Lower lobe of right lung (tissue), 2 donors: ENCODE measurements at regions not wholly inside any gene's neighbourhood (a gene's known extent, or its start where the extent isn't known, plus 50 kb on each side); places are given as distances from the start of the nearest gene placed in this dataset.

Source experiments
- ATAC-seq, 2 donors: fragments of 200-7000 bp; cut with Tn5 transposase; one replicate each; pipeline ENCODE4 v1.9.1; 2020 to 2022; ENCODE audit warnings: mild to moderate bottlenecking in 2 of 2, moderate library complexity in 2 of 2
- DNase-seq: peaks from one replicate; pipeline ENCODE4 v3.0.0-alpha.2; 2020
- H3K27ac ChIP-seq: fragments of 200-600 bp; one replicate; pipeline ENCODE4 v1.8.0; 2022
- H3K27me3 ChIP-seq: fragments of 200-600 bp; one replicate; pipeline ENCODE4 v1.8.0; 2022; ENCODE audit warnings: low read depth
- H3K36me3 ChIP-seq: fragments of 200-600 bp; one replicate; pipeline ENCODE4 v1.8.0; 2022; ENCODE audit warnings: mild to moderate bottlenecking
- H3K4me1 ChIP-seq: fragments of 200-600 bp; one replicate; pipeline ENCODE4 v1.8.0; 2022
- H3K4me3 ChIP-seq: fragments of 200-600 bp; one replicate; pipeline ENCODE4 v1.8.0; 2022; ENCODE audit warnings: mild to moderate bottlenecking
- H3K9me3 ChIP-seq: fragments of 200-600 bp; one replicate; pipeline ENCODE4 v1.8.0; 2022
- intact Hi-C: fragments of 100-400 bp; cut with DNase I; formaldehyde crosslinking; loops from one replicate; pipeline ENCODE4 v1.11.0; 2022
- TF ChIP-seq, protein P1 (sequence below): fragments of 200-600 bp; IDR thresholded peaks from one replicate; pipeline ENCODE4 v1.8.0; 2022; ENCODE audit warnings: antibody characterized with exemption, mild to moderate bottlenecking
- donor health status: DM: no; HTN: yes; CAD: no; lungs with severe emphysema.

DNA sequence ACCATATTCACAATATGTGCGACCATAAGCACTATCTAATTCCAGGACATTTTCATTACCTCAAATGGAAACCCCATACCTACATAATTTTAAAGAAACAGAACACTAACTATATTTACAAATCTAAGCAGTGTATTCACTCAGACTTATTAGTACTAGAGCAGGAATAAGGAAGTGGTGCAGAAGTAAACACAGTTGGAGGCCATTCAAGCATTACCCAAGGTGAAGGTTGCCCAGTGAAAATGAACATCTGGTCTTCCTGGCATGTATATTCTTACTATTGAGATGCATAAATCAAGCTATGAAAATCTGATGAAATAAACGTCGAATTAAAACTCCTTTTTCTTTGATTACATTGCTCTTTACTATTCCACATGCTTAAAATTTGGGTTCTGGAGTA is 78.9 kb upstream of the TTC14 start:
- Histone ChIP-seq H3K27me3 (no peaks in the 10 kb centered on the region), H3K27ac (no peak overlapping the region), H3K9me3 (no peaks in the 10 kb centered on the region), H3K4me1 (no peaks in the 10 kb centered on the region), H3K36me3 (no peaks in the 10 kb centered on the region), H3K4me3 (no peak overlapping the region)
- no peak for DNase-seq
- TF ChIP-seq, protein P1, sequence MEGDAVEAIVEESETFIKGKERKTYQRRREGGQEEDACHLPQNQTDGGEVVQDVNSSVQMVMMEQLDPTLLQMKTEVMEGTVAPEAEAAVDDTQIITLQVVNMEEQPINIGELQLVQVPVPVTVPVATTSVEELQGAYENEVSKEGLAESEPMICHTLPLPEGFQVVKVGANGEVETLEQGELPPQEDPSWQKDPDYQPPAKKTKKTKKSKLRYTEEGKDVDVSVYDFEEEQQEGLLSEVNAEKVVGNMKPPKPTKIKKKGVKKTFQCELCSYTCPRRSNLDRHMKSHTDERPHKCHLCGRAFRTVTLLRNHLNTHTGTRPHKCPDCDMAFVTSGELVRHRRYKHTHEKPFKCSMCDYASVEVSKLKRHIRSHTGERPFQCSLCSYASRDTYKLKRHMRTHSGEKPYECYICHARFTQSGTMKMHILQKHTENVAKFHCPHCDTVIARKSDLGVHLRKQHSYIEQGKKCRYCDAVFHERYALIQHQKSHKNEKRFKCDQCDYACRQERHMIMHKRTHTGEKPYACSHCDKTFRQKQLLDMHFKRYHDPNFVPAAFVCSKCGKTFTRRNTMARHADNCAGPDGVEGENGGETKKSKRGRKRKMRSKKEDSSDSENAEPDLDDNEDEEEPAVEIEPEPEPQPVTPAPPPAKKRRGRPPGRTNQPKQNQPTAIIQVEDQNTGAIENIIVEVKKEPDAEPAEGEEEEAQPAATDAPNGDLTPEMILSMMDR: no peak
- intact Hi-C loops: no loop called here
- no peak for ATAC-seq

DNA sequence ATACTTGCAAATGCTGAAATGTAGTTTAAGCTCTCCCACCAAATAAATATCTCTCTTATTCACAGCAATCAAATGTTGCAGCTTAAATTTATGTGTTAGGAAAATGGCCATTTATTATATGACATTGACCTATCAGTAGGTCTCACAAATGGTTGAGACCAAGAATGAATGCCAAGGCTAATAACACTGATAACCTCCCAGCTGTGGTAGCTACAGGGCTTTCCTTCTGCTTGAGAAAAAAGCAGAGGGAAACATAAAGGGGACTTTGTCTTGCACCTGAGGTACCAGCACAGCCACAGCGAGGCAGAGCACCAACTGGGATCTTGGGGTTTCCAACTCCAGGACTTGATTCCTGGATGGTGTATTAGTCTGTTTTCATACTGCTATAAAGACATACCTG is 73.1 kb upstream of the TTC14 start:
- H3K36me3 ChIP-seq: no peaks in the 10 kb centered on the region
- H3K27me3 ChIP-seq: no peaks in the 10 kb centered on the region
- TF ChIP-seq, protein P1: no peak
- H3K4me3 ChIP-seq: no peak overlapping the region
- no peaks in the 10 kb centered on the region for H3K9me3 ChIP-seq
- DNase-seq: no peak
- ATAC-seq: no peak
- intact Hi-C loops: no loop called here
- H3K27ac ChIP-seq: no peak overlapping the region
- H3K4me1 ChIP-seq: no peaks in the 10 kb centered on the region

DNA sequence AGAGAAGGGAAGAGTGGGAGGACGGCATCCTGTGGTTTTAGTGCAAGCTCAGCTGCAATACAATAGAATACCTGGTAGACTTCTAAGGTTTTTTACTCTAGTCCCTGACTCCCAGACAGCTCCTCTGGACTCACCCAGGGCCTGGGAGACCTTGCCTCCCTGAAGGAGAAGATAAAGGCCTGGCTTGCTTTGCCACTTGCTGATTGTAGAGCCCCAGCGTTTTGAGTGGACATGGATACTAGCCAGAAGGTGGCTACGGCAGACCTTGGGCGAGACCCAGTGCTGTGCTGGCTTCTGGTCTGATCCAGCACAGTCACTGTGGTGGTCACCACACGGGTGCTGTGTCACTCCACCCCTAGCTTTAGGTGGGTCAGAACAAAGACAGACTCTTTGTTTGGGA is 72.2 kb upstream of the TTC14 start:
- TF ChIP-seq, protein P1: no peak
- no peak for ATAC-seq
- intact Hi-C loops: no loop called here
- Histone ChIP-seq H3K36me3 (no peaks in the 10 kb centered on the region), H3K27ac (no peak overlapping the region), H3K27me3 (no peaks in the 10 kb centered on the region), H3K4me1 (no peaks in the 10 kb centered on the region), H3K9me3 (no peaks in the 10 kb centered on the region), H3K4me3 (no peak overlapping the region)
- no peak for DNase-seq

DNA sequence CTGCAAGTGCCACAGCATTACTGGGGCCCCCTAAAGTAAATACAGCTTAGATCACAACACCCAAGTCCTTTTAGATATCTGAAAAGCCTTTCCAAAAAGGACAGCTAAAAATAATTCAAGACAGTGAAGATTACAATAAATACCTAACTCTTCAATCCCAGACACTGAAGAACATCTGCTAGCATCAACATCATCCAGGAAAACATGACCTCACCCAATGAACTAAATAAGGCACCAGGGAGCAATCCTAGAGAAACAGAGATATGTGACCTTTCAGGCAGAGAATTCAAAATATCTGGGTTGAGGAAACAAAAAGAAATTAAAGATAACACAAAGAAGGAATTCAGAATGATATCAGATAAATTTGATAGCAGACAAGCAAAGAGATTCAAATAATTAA is 71.7 kb upstream of the TTC14 start:
- Histone ChIP-seq H3K4me3 (no peak overlapping the region), H3K27ac (no peak overlapping the region), H3K36me3 (no peaks in the 10 kb centered on the region), H3K4me1 (no peaks in the 10 kb centered on the region), H3K27me3 (no peaks in the 10 kb centered on the region), H3K9me3 (no peaks in the 10 kb centered on the region)
- no peak for DNase-seq
- no peak for ATAC-seq
- TF ChIP-seq, protein P1: no peak
- intact Hi-C loops: no loop called here

DNA sequence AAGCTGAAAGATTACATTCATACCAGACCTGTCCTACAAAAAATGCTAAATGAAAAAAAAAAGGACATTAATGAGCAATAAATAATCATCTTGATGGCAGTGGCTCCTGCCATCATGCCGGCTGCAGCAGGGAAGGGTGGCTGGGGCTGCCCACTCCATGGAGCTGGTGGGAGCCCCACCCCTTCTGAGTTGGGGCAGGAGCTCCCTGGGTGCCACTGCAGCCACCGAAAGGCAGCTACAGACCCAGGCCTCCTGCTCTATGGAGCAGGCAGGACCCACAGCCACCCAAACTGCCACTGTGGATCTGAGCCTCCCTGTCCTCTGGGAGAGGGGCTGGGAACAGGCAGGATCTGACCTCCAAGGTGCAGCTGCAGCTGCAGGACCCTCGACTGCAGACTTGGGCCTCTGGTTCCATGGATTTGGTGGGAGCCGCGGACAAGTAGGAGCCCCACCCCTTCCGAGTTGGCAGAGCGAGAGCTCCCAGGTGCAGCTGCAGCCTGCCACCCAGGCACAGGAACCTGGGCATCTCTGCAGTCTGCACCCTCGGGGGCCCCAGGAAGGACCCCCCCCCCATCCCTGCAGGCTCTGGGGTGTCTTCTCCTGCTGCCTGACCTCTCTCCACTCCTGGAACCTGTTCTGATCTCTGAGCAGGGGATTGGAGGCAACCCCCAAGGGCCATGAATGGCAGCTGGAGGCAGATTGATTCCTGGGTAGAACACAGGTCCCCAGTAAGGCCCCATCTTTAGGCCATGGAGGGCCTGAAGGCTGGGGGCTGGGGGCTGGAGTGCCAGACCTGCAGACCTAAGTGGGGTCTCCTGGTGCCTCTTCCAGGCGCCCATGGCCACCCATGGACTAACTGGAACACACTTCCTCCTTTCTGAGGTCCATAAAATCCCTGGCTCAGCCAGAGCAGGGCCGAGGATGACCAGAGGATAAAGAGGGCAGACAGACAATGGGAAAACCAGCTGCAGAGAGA is 70.4 kb upstream of the TTC14 start:
- Histone ChIP-seq H3K27ac (no peak overlapping the region), H3K9me3 (no peaks in the 10 kb centered on the region), H3K36me3 (no peaks in the 10 kb centered on the region), H3K4me3 (no peak overlapping the region), H3K27me3 (no peaks in the 10 kb centered on the region), H3K4me1 (no peaks in the 10 kb centered on the region)
- intact Hi-C loops: no loop called here
- ATAC-seq: peak in 1 of 2 donors; percentile 12
- no peak for DNase-seq
- TF ChIP-seq, protein P1: no peak
